Thymus (tissue), 11 donors: ENCODE measurements at regions not wholly inside any gene's neighbourhood (a gene's known extent, or its start where the extent isn't known, plus 50 kb on each side); places are given as distances from the start of the nearest gene placed in this dataset.
"Not testable (repeated sequence)": the region's sequence is repeated elsewhere in the genome, so short reads cannot be mapped to it uniquely, and the experiment has no call there.

Experiments
- DNase-seq, 9 donors: peaks; one replicate each; pipeline ENCODE4 v3.0.0-alpha.2; 2013; ENCODE audit warnings: low spot score in 9 of 9, low read depth in 6 of 9, missing footprints in 1 of 9
- H3K27ac ChIP-seq, 2 donors: one replicate each; pipeline ENCODE4 v1.5.1; 2013; ENCODE audit warnings: control low read depth in 1 of 2, low read depth in 1 of 2, low read length in 1 of 2, mild to moderate bottlenecking in 1 of 2, moderate library complexity in 1 of 2
- H3K27me3 ChIP-seq, 2 donors: one replicate each; pipeline ENCODE4 v1.5.1; 2013; ENCODE audit warnings: low read length in 1 of 2; ENCODE audit not compliant: control insufficient read depth in 2 of 2, insufficient read depth in 1 of 2
- H3K36me3 ChIP-seq, 2 donors: one replicate each; pipeline ENCODE4 v1.5.1; 2013; ENCODE audit warnings: low read length in 1 of 2, mild to moderate bottlenecking in 1 of 2, moderate library complexity in 1 of 2; ENCODE audit not compliant: control insufficient read depth in 2 of 2, insufficient read depth in 2 of 2
- H3K4me1 ChIP-seq, 2 donors: one replicate each; pipeline ENCODE4 v1.5.1; 2013; ENCODE audit warnings: low read length in 2 of 2; ENCODE audit not compliant: control insufficient read depth in 2 of 2, insufficient read depth in 2 of 2
- H3K4me3 ChIP-seq, 2 donors: one replicate each; pipeline ENCODE4 v1.5.1; 2013; ENCODE audit warnings: low read length in 2 of 2, control low read depth in 1 of 2, mild to moderate bottlenecking in 1 of 2
- H3K9me3 ChIP-seq, 2 donors: one replicate each; pipeline ENCODE4 v1.5.1; 2013; ENCODE audit warnings: low read length in 1 of 2, mild to moderate bottlenecking in 1 of 2; ENCODE audit not compliant: control insufficient read depth in 2 of 2, insufficient read depth in 1 of 2
- WGBS: extraction: QIAGEN DNeasy Blood & Tissue Kit; methylation state at CpG from one replicate; pipeline ENCODE4 v1.1.7; 2013; 5-methylcytosine and 5-hydroxymethylcytosine counted together
- donor health status: healthy.

DNA sequence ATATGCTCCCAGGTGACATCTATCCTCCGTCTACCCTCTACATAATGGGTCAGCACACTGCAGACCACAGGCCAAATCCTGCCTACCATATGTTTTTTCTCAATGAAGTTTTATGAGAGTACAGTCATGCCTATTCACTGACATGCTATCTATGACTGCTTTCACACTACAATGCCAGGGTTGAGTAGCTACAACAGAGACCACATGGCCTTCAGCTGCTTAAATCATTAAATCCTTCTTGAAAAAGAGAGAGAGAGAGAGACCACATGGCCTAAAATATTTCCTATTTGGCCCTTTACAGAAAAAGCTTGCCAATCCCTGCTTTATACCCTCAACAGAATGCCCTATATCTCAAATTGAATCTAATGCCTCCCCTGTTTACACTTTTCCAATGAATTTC, 119.8 kb upstream of the CCDC180 start:
- WGBS = 100% methylated on average over 1 of the region's 1 CpG
- DNase-seq = not testable (repeated sequence)

DNA sequence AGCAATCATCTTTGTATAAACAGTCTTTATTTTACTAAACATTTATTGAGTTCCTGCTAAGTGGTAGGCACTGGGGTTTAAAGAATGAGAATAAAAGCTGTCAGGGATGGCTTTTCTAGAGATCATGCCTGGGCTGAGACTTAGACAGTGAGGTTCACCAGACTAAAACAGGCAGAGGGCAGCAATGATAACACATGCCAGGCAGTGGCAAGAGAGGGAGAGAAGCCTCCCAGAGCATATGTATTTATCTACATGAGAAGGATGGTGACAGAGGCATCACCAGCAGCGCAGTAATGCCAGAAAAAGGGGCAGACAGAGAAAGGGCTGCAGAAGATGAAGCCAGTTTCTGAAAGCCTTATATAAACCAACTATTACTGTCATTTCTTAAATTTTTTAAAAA, 121.0 kb upstream of the CCDC180 start:
- WGBS = 95% methylated on average over 1 of the region's 1 CpG
- no peak overlapping the region for H3K27ac ChIP-seq
- H3K9me3 ChIP-seq = no peaks in the 10 kb centered on the region
- no peaks in the 10 kb centered on the region for H3K27me3 ChIP-seq
- H3K4me1 ChIP-seq = no peaks in the 10 kb centered on the region
- H3K36me3 ChIP-seq = no peaks in the 10 kb centered on the region
- H3K4me3 ChIP-seq = no peak overlapping the region
- DNase-seq = no peak

More for the DNA sequence above, 119.8 kb upstream of the CCDC180 start:
- H3K27ac ChIP-seq, H3K9me3 ChIP-seq, H3K4me1 ChIP-seq, H3K27me3 ChIP-seq, H3K36me3 ChIP-seq, H3K4me3 ChIP-seq: not testable (repeated sequence)

DNA sequence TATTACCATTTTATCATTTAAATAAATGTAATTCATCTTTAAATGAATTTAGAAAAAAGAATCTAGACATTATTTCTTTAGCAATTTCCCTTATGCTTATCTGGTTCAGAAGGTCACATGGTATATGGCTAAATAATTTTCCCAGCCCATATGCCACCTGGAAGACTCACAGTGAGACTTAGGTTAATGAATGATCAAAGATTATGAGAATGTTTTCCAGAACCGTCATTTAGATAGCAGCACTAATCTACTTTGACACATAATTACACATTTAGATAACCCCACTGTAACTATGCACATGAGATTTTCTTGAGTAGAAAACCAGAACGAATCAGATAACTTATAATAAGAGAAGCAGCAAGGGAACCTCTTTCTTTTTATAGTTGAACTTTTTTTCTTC, 124.9 kb upstream of the CCDC180 start:
- H3K4me1 ChIP-seq, H3K9me3 ChIP-seq, H3K36me3 ChIP-seq, H3K27ac ChIP-seq, H3K4me3 ChIP-seq, H3K27me3 ChIP-seq, DNase-seq: not testable (repeated sequence)
- 95% methylated on average over 2 of the region's 2 CpGs for WGBS

DNA sequence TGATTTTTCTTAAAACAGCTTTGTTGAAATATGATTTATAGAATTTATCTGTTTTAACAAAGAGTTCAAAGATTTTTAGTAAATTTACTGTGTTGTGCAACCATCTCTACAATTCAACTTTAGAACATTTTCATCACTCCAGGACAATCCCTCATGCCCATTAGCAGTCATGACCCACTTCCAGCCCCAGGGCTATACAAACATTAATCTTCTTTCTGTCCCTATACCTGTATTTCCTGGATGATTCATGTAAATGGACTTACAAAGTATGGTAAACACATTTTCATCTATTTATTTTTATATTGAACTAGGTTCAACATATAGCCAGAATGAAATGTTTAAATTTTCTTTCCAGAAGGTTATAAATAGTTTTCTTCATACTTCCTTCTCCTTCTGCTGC, 127.8 kb upstream of the CCDC180 start:
- H3K36me3 ChIP-seq = no peaks in the 10 kb centered on the region
- no peak overlapping the region for H3K4me3 ChIP-seq
- H3K9me3 ChIP-seq = no peaks in the 10 kb centered on the region
- H3K4me1 ChIP-seq = no peaks in the 10 kb centered on the region
- DNase-seq = no peak
- no peak overlapping the region for H3K27ac ChIP-seq
- H3K27me3 ChIP-seq = no peaks in the 10 kb centered on the region

DNA sequence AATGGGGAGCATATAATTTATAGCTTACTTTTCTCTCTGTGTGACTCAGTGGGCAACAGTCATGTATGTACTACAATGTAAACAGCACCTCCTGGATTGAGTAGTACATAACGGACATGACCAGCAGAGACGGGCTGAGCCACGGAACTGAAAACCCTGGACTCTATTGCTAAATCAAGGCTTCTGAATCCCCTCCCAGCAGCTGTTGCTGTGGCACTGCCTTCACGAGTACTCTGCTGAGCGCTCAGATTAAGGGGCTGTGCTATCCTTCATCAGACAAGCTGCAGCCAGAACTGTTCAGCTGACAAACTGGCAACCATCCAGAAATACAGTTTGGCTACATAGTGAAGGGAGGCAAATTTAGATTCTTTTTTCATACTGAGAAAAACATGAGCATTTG, 131.3 kb upstream of the CCDC180 start:
- Histone ChIP-seq H3K27ac (no peak overlapping the region), H3K4me3 (no peak overlapping the region), H3K9me3 (no peaks in the 10 kb centered on the region), H3K36me3 (no peaks in the 10 kb centered on the region), H3K4me1 (no peaks in the 10 kb centered on the region), H3K27me3 (no peaks in the 10 kb centered on the region)
- WGBS = 94% methylated on average over 5 of the region's 5 CpGs
- DNase-seq = no peak

DNA sequence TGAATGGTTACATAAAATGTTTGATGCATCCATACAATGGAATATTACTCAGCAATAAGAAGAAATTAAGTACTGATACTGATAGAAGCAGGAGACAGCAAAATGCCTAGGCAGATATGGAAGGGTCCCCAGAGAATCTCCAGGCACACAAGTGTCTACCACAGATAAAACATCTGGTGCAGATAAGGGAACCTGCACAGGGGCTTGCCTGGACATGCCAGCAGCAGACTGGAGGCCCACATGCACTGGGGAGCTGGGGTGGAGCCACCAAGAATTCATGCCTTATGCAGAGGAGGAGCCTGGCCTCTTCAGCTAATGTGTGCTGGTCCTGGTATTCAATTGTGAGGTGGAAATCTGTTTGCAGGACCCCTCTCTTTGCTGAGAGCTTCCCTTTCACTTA, 129.2 kb upstream of the CTSV start:
- not testable (repeated sequence) for H3K36me3 ChIP-seq, H3K4me1 ChIP-seq, H3K4me3 ChIP-seq, H3K27ac ChIP-seq, H3K9me3 ChIP-seq, H3K27me3 ChIP-seq, DNase-seq

DNA sequence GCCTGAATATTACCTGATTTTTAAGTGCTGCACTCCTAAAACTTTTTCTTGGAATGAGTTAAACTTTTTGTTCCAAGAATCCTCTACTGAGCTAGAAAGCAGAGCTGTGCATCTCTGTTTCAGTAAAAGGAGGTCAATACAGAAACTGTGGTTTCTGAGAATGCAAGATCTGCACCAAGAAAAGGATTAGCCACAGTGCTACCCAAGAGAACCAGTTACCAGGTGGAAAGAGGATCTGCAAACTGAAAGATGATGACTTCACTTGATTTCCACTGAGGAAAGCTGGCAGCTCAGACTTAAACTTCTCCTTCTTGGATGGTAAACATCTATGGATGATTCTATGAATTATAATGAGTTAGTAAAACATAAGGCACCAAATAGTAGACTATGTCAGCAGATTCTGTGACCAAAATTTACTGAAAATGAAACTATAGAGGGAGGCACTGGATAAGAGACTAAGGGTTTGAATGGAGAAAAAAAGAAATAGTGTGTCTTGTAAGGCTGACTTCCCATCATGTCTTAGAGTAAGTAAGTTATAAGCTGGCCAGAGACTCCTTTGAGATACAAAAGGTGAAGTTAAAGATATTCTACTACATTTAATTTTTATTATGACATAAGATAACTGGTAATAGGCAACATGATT, 127.7 kb upstream of the CTSV start:
- H3K36me3 ChIP-seq, DNase-seq, H3K27ac ChIP-seq, H3K4me3 ChIP-seq, H3K27me3 ChIP-seq, H3K4me1 ChIP-seq, H3K9me3 ChIP-seq: not testable (repeated sequence)

DNA sequence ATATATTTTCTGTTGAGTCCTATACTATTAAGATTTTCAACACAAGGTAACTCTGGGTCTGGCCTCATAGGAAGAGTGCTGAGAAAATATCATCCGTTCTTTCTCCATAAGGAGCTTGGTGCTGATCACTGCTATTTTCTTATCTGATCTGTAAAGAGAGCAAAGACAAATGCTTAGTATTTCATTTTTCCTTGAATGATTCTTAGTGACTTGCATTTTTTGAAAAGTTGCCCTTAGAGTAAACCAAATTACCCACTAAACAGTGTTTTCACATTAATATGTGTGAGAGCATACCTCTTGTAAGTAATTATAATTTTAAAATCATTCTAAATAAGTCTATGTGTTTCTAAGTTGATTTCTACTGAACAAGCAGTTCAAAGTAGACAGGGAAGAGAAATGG, 121.3 kb upstream of the CTSV start:
- Histone ChIP-seq H3K27ac (no peak overlapping the region), H3K4me1 (no peaks in the 10 kb centered on the region), H3K9me3 (no peaks in the 10 kb centered on the region), H3K27me3 (no peaks in the 10 kb centered on the region), H3K36me3 (no peaks in the 10 kb centered on the region), H3K4me3 (no peak overlapping the region)
- 96% methylated on average over 1 of the region's 1 CpG for WGBS
- no peak for DNase-seq

DNA sequence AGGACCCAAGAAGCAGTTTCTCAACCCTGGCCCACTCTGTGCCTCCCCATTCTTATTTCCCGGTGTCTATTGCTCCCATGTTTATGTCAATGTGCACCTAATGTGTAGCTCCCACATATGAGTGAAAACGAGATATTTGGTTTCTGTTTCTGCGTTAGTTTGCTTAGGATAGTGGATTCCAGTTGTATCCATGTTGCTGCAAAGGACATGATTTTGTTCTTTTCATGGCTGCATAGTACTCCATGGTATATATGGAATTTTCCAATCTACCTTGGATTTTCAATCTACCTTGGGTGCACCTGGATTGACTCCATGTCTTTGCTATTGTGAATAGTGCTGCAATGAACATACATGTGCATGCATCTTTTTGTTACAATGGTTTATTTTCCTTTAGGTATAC, 119.8 kb upstream of the CTSV start:
- 98% methylated on average over 3 of the region's 3 CpGs for WGBS
- not testable (repeated sequence) for H3K9me3 ChIP-seq, H3K4me1 ChIP-seq

DNA sequence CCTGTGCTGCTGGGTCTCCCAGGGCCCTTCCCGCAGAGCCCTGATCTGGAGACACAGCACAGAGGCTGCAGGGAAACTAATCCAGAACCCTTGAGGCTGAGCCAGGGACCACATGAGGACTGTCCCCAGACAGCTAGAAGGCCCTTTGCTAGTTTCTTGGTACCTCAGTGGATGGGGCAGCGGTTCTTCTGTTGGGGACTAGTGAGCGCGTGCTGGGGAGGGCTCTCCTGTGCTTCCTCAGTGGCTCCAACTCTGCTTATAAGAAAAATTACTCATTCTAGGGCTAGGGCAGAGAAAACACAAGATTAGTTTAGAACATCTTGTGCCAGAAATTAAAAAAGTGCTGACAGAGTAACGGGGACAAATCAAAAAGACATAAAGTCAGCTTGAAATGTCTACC, 116.5 kb upstream of the CTSV start:
- not testable (repeated sequence) for H3K4me1 ChIP-seq, H3K9me3 ChIP-seq, H3K36me3 ChIP-seq, DNase-seq, H3K4me3 ChIP-seq, H3K27ac ChIP-seq, H3K27me3 ChIP-seq
- WGBS = 98% methylated on average over 5 of the region's 5 CpGs

More for the DNA sequence above, 119.8 kb upstream of the CTSV start:
- not testable (repeated sequence) for H3K4me3 ChIP-seq, H3K27me3 ChIP-seq, DNase-seq, H3K36me3 ChIP-seq, H3K27ac ChIP-seq
